Transverse colon (tissue), 4 donors: ENCODE measurements at regions not wholly inside any gene's neighbourhood (a gene's known extent, or its start where the extent isn't known, plus 50 kb on each side); places are given as distances from the start of the nearest gene placed in this dataset.

Source experiments
- POLR2A ChIP-seq: fragments of 450-650 bp; IDR thresholded peaks from one replicate; pipeline ENCODE4 v1.6.1; 2016; ENCODE audit warnings: antibody characterized with exemption, mild to moderate bottlenecking, moderate library complexity
- POLR2AphosphoS5 ChIP-seq, 3 donors: sonication (generic); formaldehyde crosslinking; IDR thresholded peaks; one replicate each; pipeline ENCODE4 v1.6.1; 2016; ENCODE audit warnings: antibody characterized with exemption in 3 of 3
- TF ChIP-seq, protein P1 (sequence below), 5 experiments: fragments of 200-600 bp in 3 of 5; fragments of 450-650 bp in 2 of 5; sonication (generic) in 3 of 5; IDR thresholded peaks; 1 replicate in 2 of 5; 2 replicates in 3 of 5; pipeline ENCODE4 v1.5.1; 2016 to 2017; ENCODE audit warnings: antibody characterized with exemption in 5 of 5, inconsistent platforms in 3 of 5, mild to moderate bottlenecking in 2 of 5, moderate library complexity in 1 of 5

DNA sequence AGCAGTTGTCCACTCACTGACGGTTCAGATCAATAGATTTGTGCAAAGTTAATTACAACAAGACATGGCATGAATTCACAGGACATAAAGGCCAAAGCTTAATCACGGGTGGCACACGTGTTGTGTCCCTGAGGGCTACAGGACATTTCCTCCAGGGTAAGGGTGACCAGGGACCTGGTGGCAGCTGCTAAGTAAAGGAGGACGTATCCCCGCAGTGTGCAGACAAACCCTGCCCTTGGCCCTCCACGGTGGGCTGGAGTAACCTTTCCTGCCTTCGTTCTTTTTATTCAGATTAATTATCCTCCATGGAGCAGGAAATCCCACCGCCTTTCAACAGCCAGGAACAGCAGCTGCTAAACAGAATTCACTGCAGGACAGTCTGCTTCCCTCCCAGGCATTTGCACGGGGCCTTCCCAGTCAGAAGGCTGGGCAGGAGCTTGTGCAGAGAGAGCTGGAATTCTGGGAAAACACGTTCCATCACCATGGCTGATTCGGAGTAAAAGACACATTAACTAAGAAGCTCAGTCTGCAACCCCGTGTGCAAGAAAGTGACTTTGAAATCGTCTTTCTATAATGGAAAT is 289.9 kb upstream of the SFSWAP start:
- TF ChIP-seq, protein P1, sequence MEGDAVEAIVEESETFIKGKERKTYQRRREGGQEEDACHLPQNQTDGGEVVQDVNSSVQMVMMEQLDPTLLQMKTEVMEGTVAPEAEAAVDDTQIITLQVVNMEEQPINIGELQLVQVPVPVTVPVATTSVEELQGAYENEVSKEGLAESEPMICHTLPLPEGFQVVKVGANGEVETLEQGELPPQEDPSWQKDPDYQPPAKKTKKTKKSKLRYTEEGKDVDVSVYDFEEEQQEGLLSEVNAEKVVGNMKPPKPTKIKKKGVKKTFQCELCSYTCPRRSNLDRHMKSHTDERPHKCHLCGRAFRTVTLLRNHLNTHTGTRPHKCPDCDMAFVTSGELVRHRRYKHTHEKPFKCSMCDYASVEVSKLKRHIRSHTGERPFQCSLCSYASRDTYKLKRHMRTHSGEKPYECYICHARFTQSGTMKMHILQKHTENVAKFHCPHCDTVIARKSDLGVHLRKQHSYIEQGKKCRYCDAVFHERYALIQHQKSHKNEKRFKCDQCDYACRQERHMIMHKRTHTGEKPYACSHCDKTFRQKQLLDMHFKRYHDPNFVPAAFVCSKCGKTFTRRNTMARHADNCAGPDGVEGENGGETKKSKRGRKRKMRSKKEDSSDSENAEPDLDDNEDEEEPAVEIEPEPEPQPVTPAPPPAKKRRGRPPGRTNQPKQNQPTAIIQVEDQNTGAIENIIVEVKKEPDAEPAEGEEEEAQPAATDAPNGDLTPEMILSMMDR (IDR thresholded peaks at IDR 0.05), result no peak
- TF ChIP-seq POLR2AphosphoS5 (IDR thresholded peaks at IDR 0.05), result no peak
- no peak for TF ChIP-seq POLR2A
